Activated CD8-positive, alpha-beta memory T cell treated with anti-CD3 and anti-CD28 coated beads for 4 hours (primary cell): ENCODE measurements at regions not wholly inside any gene's neighbourhood (a gene's known extent, or its start where the extent isn't known, plus 50 kb on each side); places are given as distances from the start of the nearest gene placed in this dataset.
"Not testable (repeated sequence)": the region's sequence is repeated elsewhere in the genome, so short reads cannot be mapped to it uniquely, and the experiment has no call there.

Source experiments
- DNase-seq, 2 donors: peaks; one replicate each; pipeline ENCODE4 v3.0.0-alpha.2; 2020; ENCODE audit warnings: low read depth in 2 of 2

- DNase-seq, result no peak
Measured at GRCh38 chr2:194992648-194993047, 664.4 kb upstream of the SLC39A10 start.

- no peak for DNase-seq
Measured at GRCh38 chr2:194985258-194985657, 671.8 kb upstream of the SLC39A10 start.

- DNase-seq, result no peak
Measured at GRCh38 chr2:194962254-194962653, 694.8 kb upstream of the SLC39A10 start.

GRCh38 chr2:194954218-194954617 lies 702.8 kb upstream of the SLC39A10 start:
- no peak for DNase-seq

- DNase-seq, result no peak
Measured at GRCh38 chr2:194946826-194947225, 710.2 kb upstream of the SLC39A10 start.

GRCh38 chr2:194938066-194938465 lies 719.0 kb upstream of the SLC39A10 start:
- DNase-seq, result no peak

- no peak for DNase-seq
Measured at GRCh38 chr2:194927489-194927888, 729.5 kb upstream of the SLC39A10 start.

GRCh38 chr2:194926873-194927272 lies 730.2 kb upstream of the SLC39A10 start:
- no peak for DNase-seq

- no peak for DNase-seq
Measured at GRCh38 chr2:194925742-194926141, 731.3 kb upstream of the SLC39A10 start.

GRCh38 chr2:194917519-194917918 lies 739.5 kb upstream of the SLC39A10 start:
- no peak for DNase-seq

GRCh38 chr2:194915485-194915884 lies 741.5 kb upstream of the SLC39A10 start:
- DNase-seq, result no peak

GRCh38 chr2:194907569-194907968 lies 749.5 kb upstream of the SLC39A10 start:
- no peak for DNase-seq

- no peak for DNase-seq
Measured at GRCh38 chr2:194896871-194897270, 760.2 kb upstream of the SLC39A10 start.

- DNase-seq, result no peak
Measured at GRCh38 chr2:194883711-194884110, 773.3 kb upstream of the SLC39A10 start.

GRCh38 chr2:194870974-194871535 lies 786.0 kb upstream of the SLC39A10 start:
- no peak for DNase-seq

- DNase-seq, result no peak
Measured at GRCh38 chr2:194867328-194867727, 789.7 kb upstream of the SLC39A10 start.

GRCh38 chr2:194854941-194855340 lies 802.1 kb upstream of the SLC39A10 start:
- no peak for DNase-seq

- DNase-seq, result no peak
Measured at GRCh38 chr2:194842871-194843270, 814.2 kb upstream of the SLC39A10 start.

GRCh38 chr2:194834371-194834770 lies 822.7 kb upstream of the SLC39A10 start:
- DNase-seq, result not testable (repeated sequence)

GRCh38 chr2:194826241-194826640 lies 830.8 kb upstream of the SLC39A10 start:
- DNase-seq, result no peak

- DNase-seq, result no peak
Measured at GRCh38 chr2:194824450-194824849, 832.6 kb upstream of the SLC39A10 start.

GRCh38 chr2:194822657-194823056 lies 834.4 kb upstream of the SLC39A10 start:
- no peak for DNase-seq

- no peak for DNase-seq
Measured at GRCh38 chr2:194822097-194822496, 834.9 kb upstream of the SLC39A10 start.

GRCh38 chr2:194819367-194819766 lies 837.7 kb upstream of the SLC39A10 start:
- DNase-seq, result no peak
